ENCODE measurements at regions not wholly inside any gene's neighbourhood (a gene's known extent, or its start where the extent isn't known, plus 50 kb on each side); places are given as distances from the start of the nearest gene placed in this dataset.

GRCh38 chr6:125682939-125683338, 66.5 kb upstream of the HEY2 start:
- TF ChIP-seq CTCF (conservative IDR thresholded peaks at IDR 0.05) (no peak), ZFX (IDR thresholded peaks at IDR 0.05) (no peak)

Data from C4-2B (cell line).